ENCODE measurements at regions not wholly inside any gene's neighbourhood (a gene's known extent, or its start where the extent isn't known, plus 50 kb on each side); places are given as distances from the start of the nearest gene placed in this dataset.

DNA sequence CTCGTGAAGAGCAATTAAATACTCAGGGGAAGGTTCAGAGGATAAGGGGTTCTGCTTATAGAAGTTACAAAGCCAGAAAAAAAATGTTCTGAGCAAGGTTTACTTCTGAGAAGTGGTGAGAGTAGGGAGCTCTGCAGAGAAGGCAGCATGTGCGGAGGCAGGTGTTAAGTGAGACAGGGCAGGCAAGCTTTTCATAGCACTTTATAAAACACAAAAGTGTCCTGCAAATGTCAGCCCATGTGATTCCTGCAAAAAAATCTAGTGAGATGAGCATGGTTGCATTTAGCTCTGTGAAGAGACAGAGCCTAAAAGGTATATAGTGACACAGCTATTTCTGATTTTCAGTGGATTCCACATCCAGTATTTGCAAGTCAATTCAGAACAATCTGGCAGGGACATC is 223.8 kb upstream of the SYT4 start:
- ATAC-seq: no peak

GRCh38 chr18:43506935-43507334 is 229.6 kb upstream of the SYT4 start:
- no peaks in the 10 kb centered on the region for H3K27me3 ChIP-seq
- H3K27ac ChIP-seq: no peak overlapping the region
- intact Hi-C loops (cut with DNase I): no loop called here
- DNase-seq (no peak), ATAC-seq (no peak)
- H3K9me3 ChIP-seq: peaks cover 12% of the 10 kb centered on the region
- no peaks in the 10 kb centered on the region for H3K4me1 ChIP-seq
- no peak for TF ChIP-seq CTCF (IDR thresholded peaks at IDR 0.05)
- no peaks in the 10 kb centered on the region for H3K36me3 ChIP-seq
- H3K4me3 ChIP-seq: no peak overlapping the region

More for the DNA sequence above, 223.8 kb upstream of the SYT4 start:
- Histone ChIP-seq H3K36me3 (no peaks in the 10 kb centered on the region), H3K4me3 (no peak overlapping the region), H3K9me3 (no peaks in the 10 kb centered on the region), H3K27me3 (no peaks in the 10 kb centered on the region), H3K27ac (no peak overlapping the region), H3K4me1 (no peaks in the 10 kb centered on the region)
- TF ChIP-seq CTCF (IDR thresholded peaks at IDR 0.05): no peak
- DNase-seq: no peak
- intact Hi-C loops (cut with DNase I): no loop called here

DNA sequence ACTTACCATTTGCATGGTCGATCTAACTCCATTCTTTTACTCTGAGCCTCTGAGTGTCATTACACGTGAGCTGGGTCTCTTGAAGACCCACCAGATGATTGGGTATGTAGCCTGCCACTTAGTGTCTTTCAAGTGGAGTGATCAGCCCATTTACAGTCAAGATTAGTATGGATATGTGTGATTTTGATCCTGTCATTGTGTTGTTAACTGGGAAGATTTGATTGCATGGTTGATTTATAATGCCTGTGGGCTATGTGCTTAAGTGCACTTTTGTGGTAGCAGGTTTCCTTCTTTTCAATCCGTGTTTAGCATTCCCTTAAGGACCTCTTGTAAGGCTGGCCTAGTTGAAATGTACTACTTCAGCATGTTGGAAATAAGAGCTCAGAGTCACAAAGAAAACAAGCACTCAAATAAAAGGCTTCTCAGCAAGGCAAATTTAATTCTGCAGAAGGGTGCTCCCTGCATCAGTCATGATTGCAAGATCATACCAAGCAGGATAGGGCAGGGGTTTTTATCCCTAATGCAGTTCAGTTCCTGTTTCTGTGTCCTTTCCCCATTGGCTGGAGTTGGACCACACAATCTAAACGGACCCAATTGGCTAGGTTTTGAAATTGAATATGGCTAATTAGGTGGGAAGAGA is 230.7 kb upstream of the SYT4 start:
- H3K27me3 ChIP-seq: no peaks in the 10 kb centered on the region
- H3K9me3 ChIP-seq: peaks cover 12% of the 10 kb centered on the region
- H3K4me3 ChIP-seq: no peak overlapping the region
- no peaks in the 10 kb centered on the region for H3K36me3 ChIP-seq
- no peaks in the 10 kb centered on the region for H3K4me1 ChIP-seq
- no peak for DNase-seq
- TF ChIP-seq CTCF (IDR thresholded peaks at IDR 0.05): no peak
- no peak for ATAC-seq
- H3K27ac ChIP-seq: no peak overlapping the region
- intact Hi-C loops (cut with DNase I): no loop called here

- ATAC-seq (no peak), DNase-seq (no peak)
- Histone ChIP-seq H3K9me3 (peaks cover 7% of the 10 kb centered on the region), H3K4me3 (no peak overlapping the region), H3K27ac (no peak overlapping the region), H3K27me3 (no peaks in the 10 kb centered on the region), H3K4me1 (no peaks in the 10 kb centered on the region), H3K36me3 (no peaks in the 10 kb centered on the region)
- TF ChIP-seq CTCF (IDR thresholded peaks at IDR 0.05): no peak
- intact Hi-C loops (cut with DNase I): no loop called here
Measured at GRCh38 chr18:43514747-43515146, 237.5 kb upstream of the SYT4 start.

GRCh38 chr18:43515481-43515880 is 238.2 kb upstream of the SYT4 start:
- intact Hi-C loops (cut with DNase I): no loop called here
- Histone ChIP-seq H3K9me3 (peaks cover 7% of the 10 kb centered on the region), H3K27me3 (no peaks in the 10 kb centered on the region), H3K36me3 (no peaks in the 10 kb centered on the region), H3K4me1 (no peaks in the 10 kb centered on the region), H3K27ac (no peak overlapping the region), H3K4me3 (no peak overlapping the region)
- DNase-seq (no peak), ATAC-seq (no peak)
- TF ChIP-seq CTCF (IDR thresholded peaks at IDR 0.05): no peak

DNA sequence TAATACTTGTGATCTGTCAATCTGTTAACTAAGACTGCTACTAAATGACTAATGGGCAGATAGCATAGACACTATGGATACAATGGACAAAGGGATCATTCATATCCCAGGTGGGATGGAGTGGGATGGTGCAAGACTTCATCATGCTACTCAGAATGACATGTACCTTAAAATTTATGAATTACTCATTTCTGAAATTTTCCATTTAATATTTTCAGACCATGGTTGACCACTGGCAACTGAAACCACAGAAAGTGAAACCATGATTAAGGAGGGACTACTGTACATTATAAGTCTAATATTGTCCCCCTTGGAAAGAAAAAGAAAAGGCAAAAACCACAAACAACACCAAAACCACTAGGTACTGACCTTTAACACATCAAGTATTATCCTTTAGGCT is 247.0 kb upstream of the SYT4 start:
- intact Hi-C loops (cut with DNase I): no loop called here
- no peak for ATAC-seq
- Histone ChIP-seq H3K4me3 (no peak overlapping the region), H3K4me1 (no peaks in the 10 kb centered on the region), H3K27me3 (no peaks in the 10 kb centered on the region), H3K36me3 (no peaks in the 10 kb centered on the region), H3K27ac (no peak overlapping the region), H3K9me3 (no peaks in the 10 kb centered on the region)
- no peak for DNase-seq
- TF ChIP-seq CTCF (IDR thresholded peaks at IDR 0.05): no peak

Measured in upper lobe of right lung (tissue), 1 donor.